ENCODE measurements at regions not wholly inside any gene's neighbourhood (a gene's known extent, or its start where the extent isn't known, plus 50 kb on each side); places are given as distances from the start of the nearest gene placed in this dataset.

- Histone ChIP-seq H3K9me2 (replicated peaks; ENCODE audit: insufficient read depth, low read length) (no peaks in the 10 kb centered on the region), H3K4me1 (ENCODE audit: low read length) (no peaks in the 10 kb centered on the region), H3K4me3 (ENCODE audit: low read length) (no peak overlapping the region), H3K27ac (ENCODE audit: low read length) (no peak overlapping the region), H3K79me2 (ENCODE audit: low read length) (no peaks in the 10 kb centered on the region), H3K36me3 (ENCODE audit: insufficient read depth, low read length) (no peaks in the 10 kb centered on the region), H4K20me1 (ENCODE audit: insufficient read depth, low read depth, low read length) (no peaks in the 10 kb centered on the region), H3K9ac (ENCODE audit: low read length) (no peak overlapping the region), H3K9me3 (ENCODE audit: low read length) (no peaks in the 10 kb centered on the region), H2AFZ (ENCODE audit: low read length) (no peak overlapping the region), H3K27me3 (ENCODE audit: low read length) (no peaks in the 10 kb centered on the region), H3K4me2 (ENCODE audit: low read depth, low read length, poor library complexity, severe bottlenecking) (no peak overlapping the region)
- DNase-seq, result no peak
Measured at GRCh38 chr4:71841336-71841735, 57.5 kb upstream of the GC start.

GRCh38 chr4:71847300-71847699 is 63.4 kb upstream of the GC start:
- no peaks in the 10 kb centered on the region for H4K20me1 ChIP-seq (ENCODE audit: insufficient read depth, low read depth, low read length)
- H3K9me2 ChIP-seq (replicated peaks; ENCODE audit: insufficient read depth, low read length), result no peaks in the 10 kb centered on the region
- H3K4me1 ChIP-seq (ENCODE audit: low read length), result no peaks in the 10 kb centered on the region
- DNase-seq, result no peak
- no peaks in the 10 kb centered on the region for H3K79me2 ChIP-seq (ENCODE audit: low read length)
- H3K9me3 ChIP-seq (ENCODE audit: low read length), result no peaks in the 10 kb centered on the region
- H3K27ac ChIP-seq (ENCODE audit: low read length), result no peak overlapping the region
- H3K27me3 ChIP-seq (ENCODE audit: low read length), result no peaks in the 10 kb centered on the region
- H3K36me3 ChIP-seq (ENCODE audit: insufficient read depth, low read length), result no peaks in the 10 kb centered on the region
- no peak overlapping the region for H2AFZ ChIP-seq (ENCODE audit: low read length)
- no peak overlapping the region for H3K4me3 ChIP-seq (ENCODE audit: low read length)
- no peak overlapping the region for H3K9ac ChIP-seq (ENCODE audit: low read length)
- H3K4me2 ChIP-seq (ENCODE audit: low read depth, low read length, poor library complexity, severe bottlenecking), result no peak overlapping the region

GRCh38 chr4:71855944-71856343 is 72.1 kb upstream of the GC start:
- Histone ChIP-seq H3K79me2 (ENCODE audit: low read length) (no peaks in the 10 kb centered on the region), H4K20me1 (ENCODE audit: insufficient read depth, low read depth, low read length) (no peaks in the 10 kb centered on the region), H3K9me3 (ENCODE audit: low read length) (peaks cover 8% of the 10 kb centered on the region), H3K9ac (ENCODE audit: low read length) (no peak overlapping the region), H3K4me2 (ENCODE audit: low read depth, low read length, poor library complexity, severe bottlenecking) (no peak overlapping the region), H3K9me2 (replicated peaks; ENCODE audit: insufficient read depth, low read length) (no peaks in the 10 kb centered on the region), H3K4me1 (ENCODE audit: low read length) (no peaks in the 10 kb centered on the region), H2AFZ (ENCODE audit: low read length) (no peak overlapping the region), H3K36me3 (ENCODE audit: insufficient read depth, low read length) (no peaks in the 10 kb centered on the region), H3K27ac (ENCODE audit: low read length) (no peak overlapping the region), H3K4me3 (ENCODE audit: low read length) (no peak overlapping the region), H3K27me3 (ENCODE audit: low read length) (no peaks in the 10 kb centered on the region)
- DNase-seq, result no peak

- H3K27ac ChIP-seq (ENCODE audit: low read length), result no peak overlapping the region
Measured at GRCh38 chr4:71857713-71858451, 74.0 kb upstream of the GC start.

GRCh38 chr4:71860643-71861042 is 76.8 kb upstream of the GC start:
- Histone ChIP-seq H4K20me1 (ENCODE audit: insufficient read depth, low read depth, low read length) (no peaks in the 10 kb centered on the region), H3K27ac (ENCODE audit: low read length) (no peak overlapping the region), H3K4me2 (ENCODE audit: low read depth, low read length, poor library complexity, severe bottlenecking) (no peak overlapping the region), H2AFZ (ENCODE audit: low read length) (no peak overlapping the region), H3K4me1 (ENCODE audit: low read length) (no peaks in the 10 kb centered on the region), H3K9ac (ENCODE audit: low read length) (no peak overlapping the region), H3K9me2 (replicated peaks; ENCODE audit: insufficient read depth, low read length) (no peaks in the 10 kb centered on the region), H3K27me3 (ENCODE audit: low read length) (no peaks in the 10 kb centered on the region), H3K36me3 (ENCODE audit: insufficient read depth, low read length) (no peaks in the 10 kb centered on the region), H3K79me2 (ENCODE audit: low read length) (no peaks in the 10 kb centered on the region), H3K9me3 (ENCODE audit: low read length) (peaks cover 16% of the 10 kb centered on the region), H3K4me3 (ENCODE audit: low read length) (no peak overlapping the region)
- DNase-seq, result peak; percentile 47

More at GRCh38 chr4:71857713-71858451, 74.0 kb upstream of the GC start:
- Histone ChIP-seq H3K4me1 (ENCODE audit: low read length) (no peaks in the 10 kb centered on the region), H3K9me3 (ENCODE audit: low read length) (peaks cover 13% of the 10 kb centered on the region), H3K9ac (ENCODE audit: low read length) (no peak overlapping the region), H3K9me2 (replicated peaks; ENCODE audit: insufficient read depth, low read length) (no peaks in the 10 kb centered on the region), H2AFZ (ENCODE audit: low read length) (no peak overlapping the region), H3K79me2 (ENCODE audit: low read length) (no peaks in the 10 kb centered on the region), H3K4me3 (ENCODE audit: low read length) (no peak overlapping the region), H3K4me2 (ENCODE audit: low read depth, low read length, poor library complexity, severe bottlenecking) (no peak overlapping the region), H4K20me1 (ENCODE audit: insufficient read depth, low read depth, low read length) (no peaks in the 10 kb centered on the region), H3K36me3 (ENCODE audit: insufficient read depth, low read length) (no peaks in the 10 kb centered on the region), H3K27me3 (ENCODE audit: low read length) (no peaks in the 10 kb centered on the region)
- DNase-seq, result no peak

- no peak overlapping the region for H2AFZ ChIP-seq (ENCODE audit: low read length)
- no peaks in the 10 kb centered on the region for H3K36me3 ChIP-seq (ENCODE audit: insufficient read depth, low read length)
- H3K4me3 ChIP-seq (ENCODE audit: low read length), result no peak overlapping the region
- no peaks in the 10 kb centered on the region for H3K79me2 ChIP-seq (ENCODE audit: low read length)
- no peak overlapping the region for H3K4me2 ChIP-seq (ENCODE audit: low read depth, low read length, poor library complexity, severe bottlenecking)
- no peaks in the 10 kb centered on the region for H4K20me1 ChIP-seq (ENCODE audit: insufficient read depth, low read depth, low read length)
- no peaks in the 10 kb centered on the region for H3K4me1 ChIP-seq (ENCODE audit: low read length)
- H3K9ac ChIP-seq (ENCODE audit: low read length), result no peak overlapping the region
- peaks cover 16% of the 10 kb centered on the region for H3K9me3 ChIP-seq (ENCODE audit: low read length)
- DNase-seq, result no peak
- H3K9me2 ChIP-seq (replicated peaks; ENCODE audit: insufficient read depth, low read length), result no peaks in the 10 kb centered on the region
- H3K27me3 ChIP-seq (ENCODE audit: low read length), result no peaks in the 10 kb centered on the region
- no peak overlapping the region for H3K27ac ChIP-seq (ENCODE audit: low read length)
Measured at GRCh38 chr4:71862315-71862714, 78.4 kb upstream of the GC start.

GRCh38 chr4:71863457-71863856 is 79.6 kb upstream of the GC start:
- H4K20me1 ChIP-seq (ENCODE audit: insufficient read depth, low read depth, low read length), result no peaks in the 10 kb centered on the region
- H3K9me2 ChIP-seq (replicated peaks; ENCODE audit: insufficient read depth, low read length), result no peaks in the 10 kb centered on the region
- no peak overlapping the region for H2AFZ ChIP-seq (ENCODE audit: low read length)
- DNase-seq, result no peak
- H3K4me1 ChIP-seq (ENCODE audit: low read length), result no peaks in the 10 kb centered on the region
- H3K9ac ChIP-seq (ENCODE audit: low read length), result no peak overlapping the region
- no peaks in the 10 kb centered on the region for H3K36me3 ChIP-seq (ENCODE audit: insufficient read depth, low read length)
- H3K27ac ChIP-seq (ENCODE audit: low read length), result no peak overlapping the region
- H3K9me3 ChIP-seq (ENCODE audit: low read length), result peaks cover 16% of the 10 kb centered on the region
- no peaks in the 10 kb centered on the region for H3K79me2 ChIP-seq (ENCODE audit: low read length)
- no peak overlapping the region for H3K4me2 ChIP-seq (ENCODE audit: low read depth, low read length, poor library complexity, severe bottlenecking)
- no peak overlapping the region for H3K4me3 ChIP-seq (ENCODE audit: low read length)
- H3K27me3 ChIP-seq (ENCODE audit: low read length), result no peaks in the 10 kb centered on the region

GRCh38 chr4:71864380-71864779 is 80.5 kb upstream of the GC start:
- H3K9me2 ChIP-seq (replicated peaks; ENCODE audit: insufficient read depth, low read length), result no peaks in the 10 kb centered on the region
- H3K36me3 ChIP-seq (ENCODE audit: insufficient read depth, low read length), result no peaks in the 10 kb centered on the region
- H3K4me3 ChIP-seq (ENCODE audit: low read length), result no peak overlapping the region
- no peak overlapping the region for H3K4me2 ChIP-seq (ENCODE audit: low read depth, low read length, poor library complexity, severe bottlenecking)
- H3K79me2 ChIP-seq (ENCODE audit: low read length), result no peaks in the 10 kb centered on the region
- no peak overlapping the region for H2AFZ ChIP-seq (ENCODE audit: low read length)
- H3K9me3 ChIP-seq (ENCODE audit: low read length), result peaks cover 13% of the 10 kb centered on the region
- H3K4me1 ChIP-seq (ENCODE audit: low read length), result no peaks in the 10 kb centered on the region
- H3K27ac ChIP-seq (ENCODE audit: low read length), result no peak overlapping the region
- no peak overlapping the region for H3K9ac ChIP-seq (ENCODE audit: low read length)
- no peak for DNase-seq
- H3K27me3 ChIP-seq (ENCODE audit: low read length), result no peaks in the 10 kb centered on the region
- no peaks in the 10 kb centered on the region for H4K20me1 ChIP-seq (ENCODE audit: insufficient read depth, low read depth, low read length)
